Limb (tissue), 2 donors: ENCODE measurements at regions not wholly inside any gene's neighbourhood (a gene's known extent, or its start where the extent isn't known, plus 50 kb on each side); places are given as distances from the start of the nearest gene placed in this dataset.
"Not testable (repeated sequence)": the region's sequence is repeated elsewhere in the genome, so short reads cannot be mapped to it uniquely, and the experiment has no call there.

Source experiments
- DNase-seq, 2 donors: peaks; one replicate each; pipeline ENCODE4 v3.0.0-alpha.2; 2016; ENCODE audit errors: extremely low spot score in 2 of 2

DNA sequence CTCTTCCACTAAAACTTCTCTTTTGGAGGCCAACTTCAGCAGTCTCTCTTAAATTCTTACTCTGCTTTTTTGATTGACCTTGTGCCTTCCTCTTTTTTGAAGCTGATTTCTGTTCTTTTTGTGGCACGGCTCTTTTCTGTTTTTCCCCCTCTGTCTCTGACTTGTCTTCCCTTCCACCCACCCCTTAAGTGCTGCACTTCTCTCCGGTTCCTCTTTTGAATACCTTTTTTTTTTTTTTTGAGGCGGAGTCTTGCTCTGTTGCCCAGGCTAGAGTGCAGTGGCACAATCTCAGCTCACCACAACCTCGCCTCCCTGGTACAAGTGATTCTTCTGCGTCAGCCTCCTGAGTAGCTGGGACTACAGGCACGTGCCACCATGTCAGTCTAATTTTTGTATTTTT lies 211.9 kb downstream of the BLID start:
- DNase-seq, result no peak

DNA sequence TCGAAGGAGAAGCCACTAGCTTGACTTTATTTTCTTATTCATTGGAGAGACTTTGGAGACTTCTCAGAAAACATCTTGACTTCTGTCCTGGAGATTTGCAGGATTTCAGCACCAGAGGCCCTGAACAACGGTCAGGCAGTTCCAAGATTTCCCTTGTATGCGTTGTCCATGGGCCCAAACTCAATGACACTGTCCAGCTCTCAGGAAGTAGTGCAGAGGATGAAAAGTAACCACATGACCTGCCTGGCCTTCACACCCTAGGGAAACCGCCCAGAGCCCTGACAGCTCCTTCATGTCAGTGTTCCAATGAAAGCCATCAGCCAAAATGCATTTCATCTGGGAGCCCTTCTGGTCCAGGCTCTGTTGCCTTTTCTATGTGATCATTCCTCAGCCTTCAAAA lies 214.1 kb downstream of the BLID start:
- no peak for DNase-seq

DNA sequence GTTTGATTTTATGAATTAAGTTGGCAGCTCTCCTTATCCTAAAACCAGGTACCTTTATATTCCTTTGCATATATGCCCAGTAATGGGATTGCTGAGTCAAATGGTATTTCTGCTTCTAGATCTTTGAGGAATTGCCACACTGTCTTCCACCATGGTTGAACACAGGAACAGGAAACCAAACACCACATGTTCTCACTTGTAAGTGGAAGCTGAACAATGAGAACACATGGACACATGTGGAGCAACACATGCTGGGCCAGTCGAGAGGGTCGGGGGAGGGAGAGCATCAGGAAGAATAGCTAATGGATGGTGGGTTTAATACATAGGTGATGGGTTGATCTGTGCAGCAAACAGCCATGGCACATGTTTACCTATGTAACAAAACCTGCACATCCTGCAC lies 214.6 kb downstream of the BLID start:
- not testable (repeated sequence) for DNase-seq

DNA sequence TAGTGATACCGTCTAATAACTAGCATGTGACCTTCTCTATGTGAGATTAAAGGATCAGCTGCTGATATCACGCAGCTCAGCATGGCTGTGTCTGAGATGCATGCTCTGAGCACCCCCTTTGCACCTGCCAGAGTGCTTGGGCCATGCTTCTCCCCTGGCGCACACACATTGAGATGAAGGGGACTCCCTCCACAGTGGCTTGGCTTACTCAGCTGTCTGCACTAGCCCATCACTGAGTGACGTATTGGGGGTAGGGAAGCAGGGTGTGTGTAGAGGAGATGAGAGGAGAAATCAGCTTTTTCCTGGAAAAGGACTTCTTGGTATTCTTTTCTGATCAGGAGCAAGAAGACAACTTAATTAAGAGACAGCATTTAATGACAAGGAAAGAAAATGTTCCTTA lies 216.5 kb downstream of the BLID start:
- DNase-seq, result no peak

DNA sequence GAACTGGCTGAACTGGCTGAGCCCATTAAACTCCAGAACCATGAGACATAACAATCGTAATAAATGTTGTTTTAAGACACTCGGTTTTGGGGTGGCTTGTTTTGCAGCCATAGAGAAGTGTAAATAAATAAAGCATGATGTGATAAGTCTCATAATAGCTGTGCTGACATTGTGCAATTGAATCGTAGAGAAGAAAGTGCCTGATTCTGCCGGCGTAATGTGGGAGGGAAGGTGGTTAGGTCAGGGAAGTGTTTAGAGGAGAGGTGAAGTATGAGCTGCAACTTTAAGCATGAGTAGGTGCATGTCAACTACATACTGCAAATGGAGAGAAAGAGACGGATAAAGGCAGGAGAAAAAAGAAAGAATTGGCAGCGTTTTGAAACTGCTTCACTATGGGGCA lies 217.1 kb downstream of the BLID start:
- no peak for DNase-seq

DNA sequence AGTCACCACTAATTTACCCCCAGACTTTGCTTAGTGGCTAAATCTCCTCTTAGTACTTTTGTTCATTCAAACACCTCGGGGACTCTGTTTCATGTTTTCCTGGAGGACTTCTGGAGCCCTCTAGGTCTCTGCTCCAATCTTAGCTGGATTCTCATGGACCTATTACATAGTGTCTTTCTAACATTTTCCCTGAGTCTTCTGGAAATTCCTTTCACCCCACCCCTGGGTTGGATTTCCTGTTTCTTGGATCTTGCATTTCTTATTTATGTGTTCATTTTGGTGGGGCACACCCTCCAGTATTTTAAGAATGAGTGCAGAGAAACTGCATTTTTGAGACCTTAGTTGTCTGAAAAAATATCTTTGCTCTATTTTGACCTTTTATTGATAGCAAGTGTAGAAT lies 220.1 kb downstream of the BLID start:
- no peak for DNase-seq

DNA sequence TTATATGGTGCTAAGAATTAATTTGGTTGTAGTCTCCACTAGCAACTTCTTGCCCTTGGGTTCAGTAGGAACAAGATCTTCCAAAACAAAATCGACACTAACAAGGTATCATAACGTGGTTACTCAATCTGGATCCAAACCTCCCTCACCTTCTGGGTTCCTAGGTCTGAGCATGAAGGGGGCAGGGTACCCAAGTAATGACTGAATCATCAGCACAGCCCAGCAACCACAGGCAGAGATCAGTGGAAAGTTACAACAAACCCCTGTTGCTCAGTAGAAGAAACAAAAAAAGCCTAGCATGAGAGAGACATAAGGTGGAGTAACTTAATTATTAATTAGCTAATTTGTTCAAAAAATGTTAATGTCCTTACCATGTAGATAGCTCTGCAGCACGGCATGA lies 221.4 kb downstream of the BLID start:
- DNase-seq, result no peak

DNA sequence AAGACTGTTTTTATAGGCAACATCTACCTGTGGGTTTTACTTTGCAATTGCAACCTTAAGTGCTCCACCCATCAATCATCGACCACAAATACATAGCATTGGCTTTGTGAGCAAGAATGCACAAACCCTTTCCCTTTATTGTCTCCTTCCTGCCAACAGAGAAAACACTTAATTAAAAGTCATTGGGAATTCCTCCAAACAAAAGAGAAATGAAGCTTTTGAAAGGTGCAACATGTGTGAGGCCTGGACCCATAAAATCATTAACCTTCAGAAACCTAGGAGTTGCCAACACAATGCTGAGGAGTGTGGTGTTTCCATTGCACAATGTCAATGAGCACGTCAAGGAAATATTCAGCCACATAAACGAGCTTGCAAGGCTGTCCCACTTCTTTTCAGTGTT lies 223.2 kb downstream of the BLID start:
- no peak for DNase-seq

DNA sequence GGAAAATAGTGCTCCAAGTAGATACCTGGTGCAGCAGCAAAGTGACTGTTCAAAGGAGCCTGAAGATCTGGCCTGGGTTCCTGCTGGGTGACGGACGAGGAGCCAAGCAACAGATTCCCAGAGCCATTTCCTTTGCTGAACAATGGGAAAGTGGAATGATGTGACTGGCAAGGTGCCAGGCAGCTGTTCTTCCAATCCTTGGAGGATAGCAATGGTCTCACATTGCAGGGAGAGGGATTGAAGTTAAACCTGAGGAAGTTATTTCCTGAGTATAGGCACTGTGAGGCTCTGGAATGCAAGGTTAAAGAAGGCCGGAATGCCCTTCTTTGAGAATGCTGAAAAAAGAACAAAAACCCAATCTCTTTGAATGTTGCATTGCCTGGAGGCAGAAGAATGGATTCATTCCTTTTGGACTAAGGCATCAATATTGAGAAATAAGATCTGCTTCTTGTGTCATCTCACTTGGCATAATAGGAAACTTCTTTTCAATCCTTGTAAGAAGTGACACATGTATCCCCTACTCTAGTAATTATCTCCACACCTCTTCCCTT lies 223.8 kb downstream of the BLID start:
- DNase-seq, result peak; percentile 73 to 76

DNA sequence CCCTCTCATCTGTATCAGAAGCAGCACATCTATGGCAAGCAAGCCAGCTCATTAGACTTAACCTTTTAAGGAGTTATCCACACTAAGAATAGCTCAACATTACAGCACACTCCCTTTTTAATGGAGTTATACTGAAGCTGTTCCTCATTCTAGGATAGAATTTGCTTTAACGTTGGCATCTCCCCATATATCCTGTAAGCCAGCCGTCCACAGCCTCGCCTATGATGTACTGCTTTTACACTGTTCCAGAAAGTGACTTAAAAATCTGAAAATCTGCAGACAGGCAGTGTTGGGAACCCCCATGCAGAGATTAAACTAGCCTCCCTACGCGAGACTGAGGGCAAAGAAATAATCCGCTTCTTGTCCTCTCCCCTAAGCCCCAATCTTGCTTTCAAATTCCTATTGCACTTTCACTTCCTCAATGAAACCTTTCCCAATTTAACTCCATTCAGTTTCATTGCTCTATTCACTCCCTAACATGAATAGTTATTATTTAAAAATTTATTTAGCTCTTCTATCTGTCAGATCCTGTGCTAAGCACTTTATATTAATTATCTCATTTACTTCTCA lies 225.0 kb downstream of the BLID start:
- peak in 1 of 2 donors; percentile 38 for DNase-seq

DNA sequence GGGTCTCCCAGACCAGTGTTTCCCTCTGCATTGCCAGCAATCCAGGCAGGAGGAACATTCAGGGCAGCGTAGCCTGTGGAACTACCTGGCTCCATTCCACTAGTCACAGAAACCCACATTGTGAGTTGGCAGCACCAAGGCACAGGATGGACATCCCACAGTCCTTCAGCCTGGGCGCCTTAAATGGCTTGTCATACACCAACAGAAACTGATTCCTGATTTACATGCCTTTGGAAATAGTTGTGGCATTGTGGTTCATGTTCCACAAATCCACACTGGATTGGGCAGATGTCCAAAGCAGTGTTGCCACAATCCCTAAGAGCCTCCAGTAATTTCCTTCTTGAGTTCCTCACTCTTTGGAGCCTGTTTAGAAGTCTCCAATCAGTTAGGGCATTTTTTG lies 225.6 kb downstream of the BLID start:
- DNase-seq, result peak in 1 of 2 donors; percentile 43

DNA sequence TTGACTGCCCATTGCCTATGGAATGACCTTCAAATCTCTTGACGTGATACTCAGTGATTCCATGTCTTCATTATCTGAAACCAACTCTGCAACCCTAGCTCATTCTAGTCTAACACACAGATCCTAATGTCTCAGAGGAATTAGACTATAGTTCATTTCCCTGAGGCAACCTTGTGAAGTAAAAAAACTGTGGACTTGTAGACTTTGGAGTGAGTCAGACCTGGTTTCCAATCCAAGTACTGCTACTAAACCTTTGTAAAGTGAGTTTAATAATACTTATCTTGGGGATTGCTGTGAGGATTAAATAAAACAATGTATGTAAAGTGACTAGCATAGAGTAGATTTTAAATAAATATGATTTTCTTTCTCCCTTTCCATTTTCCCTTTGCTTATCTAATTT lies 226.1 kb downstream of the BLID start:
- no peak for DNase-seq

DNA sequence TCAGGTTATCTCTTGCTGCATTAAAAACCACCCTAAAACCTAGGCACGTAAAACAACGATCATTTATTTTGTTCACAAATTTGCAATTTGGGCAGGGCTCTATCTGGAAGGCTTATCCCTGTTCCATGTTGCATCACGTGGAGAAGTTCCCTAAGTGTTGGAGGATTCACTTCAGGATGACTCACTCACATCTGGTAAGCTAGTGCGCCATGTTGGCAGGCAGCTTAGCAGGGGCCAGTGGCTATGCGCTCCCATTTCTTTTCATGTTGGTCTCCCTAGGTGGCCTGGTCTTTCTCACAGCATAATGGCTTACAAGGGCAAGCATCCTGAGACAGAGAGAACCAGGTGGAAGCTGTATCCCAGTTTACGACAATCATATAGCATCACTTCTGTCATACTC lies 226.8 kb downstream of the BLID start:
- no peak for DNase-seq

DNA sequence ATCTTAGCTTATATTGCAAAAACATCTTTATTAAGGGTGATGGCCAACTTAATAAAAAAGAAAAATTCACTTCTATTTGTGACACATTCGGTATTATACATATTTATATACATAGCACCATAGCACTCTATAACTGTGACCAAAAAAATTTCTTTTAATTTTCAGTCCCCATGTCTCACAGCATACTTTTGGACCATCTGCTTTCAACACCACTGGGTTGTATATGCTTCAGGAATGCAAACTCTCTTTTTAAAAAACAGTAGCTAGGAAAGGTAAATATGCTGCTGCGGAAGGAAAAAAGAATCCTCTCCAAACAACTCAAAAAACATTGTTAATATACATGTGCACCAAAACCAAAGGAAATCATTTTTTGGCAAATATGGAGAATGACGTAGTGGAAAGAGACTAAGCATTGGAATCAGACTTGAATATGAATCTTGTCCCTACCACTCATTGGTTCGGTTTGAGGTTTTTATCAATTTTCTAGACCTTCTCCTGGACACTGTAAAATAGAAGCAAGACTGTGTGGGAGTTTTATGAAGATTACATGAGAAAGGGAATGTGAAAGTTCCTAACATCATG lies 227.9 kb downstream of the BLID start:
- DNase-seq, result no peak

DNA sequence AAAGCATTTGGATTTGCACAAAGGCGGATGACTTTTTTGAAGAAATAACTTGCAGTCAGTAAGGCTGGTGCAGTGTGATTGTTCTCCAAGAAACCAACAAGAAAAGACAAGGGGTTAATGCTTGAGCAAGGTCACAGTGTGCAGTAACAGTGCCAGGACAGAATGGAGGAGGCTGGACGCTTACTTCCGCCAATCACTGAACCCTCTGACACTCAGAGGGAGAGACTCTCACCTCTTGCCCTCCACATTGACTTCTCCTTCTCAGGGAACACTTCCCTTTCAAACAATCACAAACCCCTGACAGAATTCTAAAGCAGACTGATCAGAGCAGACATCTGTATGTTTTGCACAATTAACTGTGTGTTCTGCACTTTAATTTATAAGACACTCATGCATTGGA lies 228.4 kb downstream of the BLID start:
- DNase-seq, result no peak

DNA sequence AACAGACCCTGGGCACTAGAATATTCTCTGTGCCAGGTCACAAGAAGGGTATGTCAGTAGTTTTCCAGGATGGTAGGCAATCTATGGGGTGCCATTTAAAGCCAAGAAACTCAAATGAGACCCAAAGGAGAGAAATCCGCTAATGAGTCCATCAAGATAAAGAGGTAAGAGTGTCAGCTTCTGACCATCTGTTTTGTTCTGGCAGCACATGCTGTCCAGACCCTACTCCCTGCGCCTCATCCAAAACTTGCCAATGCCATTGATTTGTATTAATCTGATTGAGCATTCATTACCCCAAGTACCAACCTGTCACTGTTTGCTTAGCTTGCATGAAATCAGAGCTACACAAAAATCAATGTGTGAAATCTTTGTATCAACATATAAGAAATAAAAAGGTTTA lies 229.0 kb downstream of the BLID start:
- DNase-seq, result no peak

DNA sequence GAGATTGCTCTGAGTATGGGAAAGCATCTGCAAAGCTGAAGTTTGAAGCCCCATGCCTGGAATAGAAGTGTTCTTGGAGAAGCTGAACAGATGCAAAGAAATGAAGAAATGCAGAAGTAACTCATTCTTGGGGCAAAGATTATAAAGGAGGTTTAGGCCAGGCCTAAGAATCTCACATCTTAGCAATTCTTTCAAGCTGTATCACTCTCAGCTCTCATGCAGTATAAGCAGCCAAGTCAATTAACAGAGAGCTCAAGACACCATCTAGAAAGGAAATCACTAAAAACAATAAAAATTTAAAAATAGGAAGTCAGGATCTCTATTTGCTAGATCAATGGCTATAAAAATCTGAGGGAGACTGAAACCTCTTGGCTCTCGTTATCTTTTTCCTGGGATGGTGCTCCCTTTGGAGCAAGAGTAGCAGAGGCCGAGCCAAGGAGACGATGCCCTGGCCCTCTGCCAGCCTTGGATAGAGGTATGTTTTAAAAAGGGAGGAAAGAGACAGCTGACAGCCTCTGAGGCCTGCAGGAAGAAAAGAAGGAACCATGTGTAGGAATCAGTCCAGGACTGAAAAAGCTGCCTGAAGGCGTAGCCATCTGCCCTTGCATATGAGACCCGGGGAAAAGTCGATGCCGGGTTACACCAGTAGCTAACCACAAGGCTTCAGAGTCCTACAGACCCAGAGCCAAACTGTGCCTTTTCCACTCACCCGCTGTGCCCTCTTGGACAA lies 229.8 kb downstream of the BLID start:
- peak; percentile 55 to 66 for DNase-seq

DNA sequence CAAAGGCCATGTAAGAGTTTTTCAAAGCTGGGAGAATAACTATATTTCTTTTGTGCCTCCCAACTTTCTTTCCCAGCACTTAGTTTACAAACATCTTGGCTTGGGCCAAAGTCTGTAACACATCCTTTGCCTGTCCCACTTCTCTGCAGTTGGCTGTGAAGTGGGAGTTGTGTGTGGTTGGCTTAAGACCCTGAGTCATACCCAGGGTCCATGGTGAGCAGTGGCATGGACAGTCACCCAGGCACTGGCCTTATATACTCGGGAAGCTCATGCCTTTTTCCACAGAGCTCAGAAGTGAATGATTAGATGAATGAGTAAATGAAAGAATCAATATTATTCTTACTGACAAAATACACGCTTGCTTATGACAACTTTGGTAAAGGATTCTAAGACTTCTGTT lies 231.4 kb downstream of the BLID start:
- no peak for DNase-seq

DNA sequence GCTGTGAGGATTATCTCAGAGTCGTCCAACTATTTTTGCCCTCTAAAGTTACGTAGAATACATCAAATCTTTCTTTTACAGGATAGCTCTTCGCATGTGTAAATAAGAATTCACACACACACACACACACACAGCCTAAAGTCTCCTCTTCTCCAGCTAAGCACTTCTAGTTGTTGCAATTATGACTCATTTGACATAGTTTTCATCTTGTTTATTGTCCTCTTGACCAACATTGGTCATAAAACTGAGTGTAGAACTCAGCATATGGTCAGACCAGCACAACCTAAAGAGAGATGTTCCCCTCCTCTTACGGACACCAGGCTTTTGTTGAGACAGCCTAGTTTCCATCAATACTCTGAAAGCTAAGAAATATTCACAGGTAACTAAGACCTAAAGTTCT lies 234.2 kb downstream of the BLID start:
- DNase-seq, result no peak

DNA sequence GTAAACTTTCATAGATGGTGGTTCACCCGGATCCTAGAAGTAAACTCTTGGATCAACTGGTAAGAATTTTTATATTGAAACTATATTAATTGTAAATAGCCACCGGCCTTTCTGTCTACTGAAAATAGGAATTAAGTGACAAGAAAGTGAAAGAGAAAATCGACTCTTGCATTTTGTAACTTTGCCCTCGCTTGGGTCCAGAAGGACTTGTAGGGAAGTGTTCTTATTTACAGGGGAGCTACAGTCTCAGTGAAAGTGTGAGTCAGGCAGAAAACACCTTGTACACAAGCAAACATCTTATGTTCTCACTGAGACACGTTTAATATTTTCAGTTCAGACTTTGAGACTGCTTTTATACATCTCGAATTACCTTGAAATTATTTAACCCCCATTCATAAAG lies 238.9 kb downstream of the BLID start:
- no peak for DNase-seq

DNA sequence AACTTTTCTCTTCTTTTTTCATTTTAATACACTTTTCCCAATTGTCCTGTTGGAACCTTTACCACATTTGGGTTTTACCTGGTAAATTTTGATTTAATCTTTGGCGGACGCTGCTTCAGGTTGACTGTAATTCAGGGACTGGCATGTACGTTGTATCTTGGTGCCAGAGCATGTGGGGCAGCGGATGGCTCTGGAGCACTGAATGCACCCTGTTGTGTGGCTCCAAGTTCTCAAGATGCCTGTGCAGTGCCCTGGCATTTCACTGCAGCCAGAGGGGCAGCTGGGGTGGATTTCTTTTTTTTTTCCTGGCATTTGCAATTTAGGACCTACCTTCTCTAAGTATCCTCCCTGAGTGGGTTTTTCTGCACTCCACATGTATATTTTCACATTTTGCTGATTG lies 242.2 kb downstream of the BLID start:
- DNase-seq, result no peak

DNA sequence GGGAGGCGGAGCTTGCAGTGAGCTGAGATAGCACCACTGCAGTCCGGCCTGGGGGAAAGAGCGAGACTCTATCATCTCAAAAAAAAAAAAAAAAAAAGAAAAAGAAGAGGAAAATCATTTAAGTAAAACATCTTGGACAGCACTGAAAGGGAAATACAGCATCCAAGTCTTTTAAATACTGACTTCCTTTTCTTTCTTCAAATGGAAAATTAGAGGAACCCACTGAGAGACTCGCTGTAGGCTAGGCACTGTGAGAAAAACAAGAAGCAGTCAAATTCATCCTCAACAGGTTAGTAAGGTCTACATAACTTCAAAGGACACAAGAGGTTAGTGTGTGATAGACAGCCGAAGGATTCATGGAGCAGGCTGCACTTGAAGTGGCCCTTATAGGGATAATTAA lies 243.7 kb downstream of the BLID start:
- no peak for DNase-seq
